NT2/D1 (cell line): ENCODE measurements at regions not wholly inside any gene's neighbourhood (a gene's known extent, or its start where the extent isn't known, plus 50 kb on each side); places are given as distances from the start of the nearest gene placed in this dataset.
"Not testable (repeated sequence)": the region's sequence is repeated elsewhere in the genome, so short reads cannot be mapped to it uniquely, and the experiment has no call there.

Source experiments
- DNase-seq: peaks from one replicate; pipeline ENCODE4 v3.0.0-alpha.2; 2011; ENCODE audit warnings: low read depth, low spot score
- H3K27me3 ChIP-seq: 2 replicates; pipeline ENCODE4 v1.6.0; 2011; ENCODE audit warnings: mild to moderate bottlenecking; ENCODE audit not compliant: insufficient read length, insufficient read depth
- H3K36me3 ChIP-seq: 2 replicates; pipeline ENCODE4 v1.6.1; 2011; ENCODE audit warnings: mild to moderate bottlenecking, low read length, mixed read lengths; ENCODE audit not compliant: insufficient read depth, insufficient read length
- H3K4me1 ChIP-seq: 2 replicates; pipeline ENCODE4 v1.5.1; 2011; ENCODE audit not compliant: insufficient read depth, insufficient read length
- H3K4me3 ChIP-seq: 2 replicates; pipeline ENCODE4 v1.5.1; 2011; ENCODE audit warnings: low read depth; ENCODE audit not compliant: insufficient read length
- H3K9ac ChIP-seq: 2 replicates; pipeline ENCODE4 v1.6.0; 2011; ENCODE audit warnings: low read depth; ENCODE audit not compliant: insufficient read length
- H3K9me3 ChIP-seq: 2 replicates; pipeline ENCODE4 v1.5.1; 2011; ENCODE audit warnings: mild to moderate bottlenecking, low read length; ENCODE audit not compliant: insufficient read depth
- SUZ12 ChIP-seq: IDR thresholded peaks from 2 replicates; pipeline ENCODE4 v1.6.1; 2011; ENCODE audit not compliant: insufficient read length, insufficient read depth; ENCODE audit errors: extremely low read depth
- YY1 ChIP-seq: IDR thresholded peaks from 2 replicates; pipeline ENCODE4 v1.6.1; 2011; ENCODE audit not compliant: insufficient read length, insufficient read depth
- ZNF274 ChIP-seq: IDR thresholded peaks from 2 replicates; pipeline ENCODE4 v1.6.1; 2011; ENCODE audit warnings: mild to moderate bottlenecking, low read depth, low read length

- no peak for DNase-seq
- TF ChIP-seq SUZ12, result no peak
- TF ChIP-seq YY1, result no peak
- TF ChIP-seq ZNF274, result no peak
- Histone ChIP-seq H3K4me3 (no peak overlapping the region), H3K9ac (no peak overlapping the region), H3K36me3 (no peaks in the 10 kb centered on the region), H3K9me3 (no peaks in the 10 kb centered on the region), H3K27me3 (no peaks in the 10 kb centered on the region), H3K4me1 (no peaks in the 10 kb centered on the region)
Measured at GRCh38 chr6:11845664-11846577, 67.3 kb upstream of the ADTRP start.

- H3K27me3 ChIP-seq, H3K36me3 ChIP-seq, H3K9me3 ChIP-seq, DNase-seq, H3K4me1 ChIP-seq, H3K4me3 ChIP-seq, H3K9ac ChIP-seq: not testable (repeated sequence)
Measured at GRCh38 chr6:11842795-11843194, 64.2 kb upstream of the ADTRP start.

GRCh38 chr6:11835065-11835464 lies 56.5 kb upstream of the ADTRP start:
- Histone ChIP-seq H3K4me3 (no peak overlapping the region), H3K9ac (no peak overlapping the region)
- no peak for TF ChIP-seq ZNF274
- TF ChIP-seq SUZ12, result no peak
- no peak for TF ChIP-seq YY1

DNA sequence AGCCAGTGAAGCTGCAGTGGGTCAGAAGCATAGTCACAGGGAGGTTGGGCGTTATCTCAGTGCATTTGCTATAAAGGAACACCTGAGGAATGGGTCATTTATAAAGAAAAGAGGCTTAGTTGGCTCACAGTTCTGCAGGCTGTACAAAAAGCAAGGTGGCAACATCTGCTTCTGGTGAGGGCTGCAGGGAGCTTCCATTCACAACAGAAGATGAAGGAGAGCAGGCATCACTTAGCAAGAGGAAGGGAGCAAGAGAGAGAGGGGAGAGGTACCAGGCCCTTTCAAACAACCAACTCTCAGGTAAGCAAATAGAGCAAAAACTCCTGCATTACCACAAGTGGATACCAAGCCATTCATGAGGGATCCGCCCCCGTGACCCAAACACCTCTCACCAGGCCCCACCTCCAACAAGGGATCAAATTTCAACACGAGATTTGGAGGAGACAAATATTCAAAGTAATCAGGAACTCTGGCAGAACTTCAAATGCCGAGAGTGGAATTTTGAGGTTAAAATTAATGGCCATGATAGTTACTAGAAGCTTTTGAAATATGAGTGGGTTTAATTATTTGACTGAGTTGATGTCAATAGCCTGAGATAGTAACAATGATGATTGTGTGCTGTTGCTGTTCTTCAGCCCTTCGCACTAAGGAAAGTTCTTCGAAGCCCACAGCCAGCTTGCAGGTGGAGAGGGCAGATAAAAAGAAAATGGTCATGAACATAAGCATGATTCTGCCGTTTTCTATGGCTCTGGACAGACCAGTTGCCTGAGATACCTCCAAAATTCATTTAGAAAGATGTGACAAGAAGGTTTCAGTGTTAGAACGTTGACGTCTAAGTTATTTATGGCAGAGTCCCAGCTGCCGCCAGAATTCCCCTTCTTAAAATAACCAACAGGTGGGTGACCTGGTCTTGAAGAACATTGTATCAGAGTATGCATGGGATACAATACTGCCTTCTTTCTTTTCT lies 55.3 kb upstream of the ADTRP start:
- H3K9ac ChIP-seq, result no peak overlapping the region
- no peak for DNase-seq

More at GRCh38 chr6:11835065-11835464, 56.5 kb upstream of the ADTRP start:
- DNase-seq, result no peak
- H3K4me1 ChIP-seq, result no peaks in the 10 kb centered on the region
- H3K27me3 ChIP-seq, result no peaks in the 10 kb centered on the region
- no peaks in the 10 kb centered on the region for H3K9me3 ChIP-seq
- no peaks in the 10 kb centered on the region for H3K36me3 ChIP-seq

DNA sequence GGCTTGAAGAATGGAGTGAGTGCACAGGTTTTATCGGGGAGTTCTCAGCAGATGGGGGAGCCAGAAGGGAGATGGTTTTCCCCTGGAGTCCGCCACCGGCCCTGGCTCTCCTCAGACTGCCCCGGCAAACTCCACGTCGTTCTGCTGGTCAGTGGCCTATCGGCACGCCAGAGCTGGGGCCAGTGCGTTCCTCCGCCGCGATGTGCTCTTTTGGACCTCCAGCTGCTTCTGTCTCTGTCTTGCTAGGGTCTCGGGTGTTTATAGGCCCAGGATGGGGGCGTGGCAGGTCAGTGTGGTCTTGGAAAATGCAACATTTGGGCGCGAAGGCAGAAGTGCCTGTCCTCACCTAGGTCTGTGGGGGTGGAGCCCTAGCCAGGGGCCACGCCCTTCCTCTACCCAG lies 53.0 kb upstream of the ADTRP start:
- Histone ChIP-seq H3K9me3 (no peaks in the 10 kb centered on the region), H3K4me3 (no peak overlapping the region), H3K4me1 (no peaks in the 10 kb centered on the region), H3K36me3 (no peaks in the 10 kb centered on the region), H3K9ac (no peak overlapping the region), H3K27me3 (no peaks in the 10 kb centered on the region)
- TF ChIP-seq YY1, result no peak
- TF ChIP-seq SUZ12, result no peak
- no peak for TF ChIP-seq ZNF274
- DNase-seq, result no peak

More for the DNA sequence above, 55.3 kb upstream of the ADTRP start:
- no peaks in the 10 kb centered on the region for H3K9me3 ChIP-seq
- H3K27me3 ChIP-seq, result no peaks in the 10 kb centered on the region
- TF ChIP-seq ZNF274 (no peak), SUZ12 (no peak), YY1 (no peak)
- no peaks in the 10 kb centered on the region for H3K4me1 ChIP-seq
- H3K4me3 ChIP-seq, result no peak overlapping the region
- H3K36me3 ChIP-seq, result no peaks in the 10 kb centered on the region

DNA sequence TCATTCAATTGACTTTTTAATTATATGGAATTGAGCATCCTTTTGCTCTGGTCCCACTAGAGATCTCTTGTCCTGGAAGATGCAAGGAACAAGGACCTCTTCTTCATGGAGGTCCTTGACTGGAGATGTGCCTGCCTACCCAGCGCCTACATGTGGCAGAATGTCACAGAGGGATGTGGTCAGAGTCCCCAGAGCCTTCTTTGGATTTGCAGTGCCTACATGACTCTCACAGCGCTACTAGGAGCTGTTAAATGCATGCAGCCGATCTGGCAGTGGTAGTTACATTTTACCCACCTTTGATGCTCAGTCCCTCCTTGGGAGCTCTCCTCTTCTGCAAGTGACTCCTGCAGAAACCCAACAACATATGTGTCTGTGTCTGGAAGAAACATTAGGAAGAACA lies 51.9 kb upstream of the ADTRP start:
- H3K4me3 ChIP-seq, result no peak overlapping the region
- H3K4me1 ChIP-seq, result no peaks in the 10 kb centered on the region
- no peak overlapping the region for H3K9ac ChIP-seq
- DNase-seq, result no peak
- no peaks in the 10 kb centered on the region for H3K36me3 ChIP-seq
- no peaks in the 10 kb centered on the region for H3K9me3 ChIP-seq
- H3K27me3 ChIP-seq, result no peaks in the 10 kb centered on the region
- TF ChIP-seq ZNF274 (no peak), YY1 (no peak), SUZ12 (no peak)

DNA sequence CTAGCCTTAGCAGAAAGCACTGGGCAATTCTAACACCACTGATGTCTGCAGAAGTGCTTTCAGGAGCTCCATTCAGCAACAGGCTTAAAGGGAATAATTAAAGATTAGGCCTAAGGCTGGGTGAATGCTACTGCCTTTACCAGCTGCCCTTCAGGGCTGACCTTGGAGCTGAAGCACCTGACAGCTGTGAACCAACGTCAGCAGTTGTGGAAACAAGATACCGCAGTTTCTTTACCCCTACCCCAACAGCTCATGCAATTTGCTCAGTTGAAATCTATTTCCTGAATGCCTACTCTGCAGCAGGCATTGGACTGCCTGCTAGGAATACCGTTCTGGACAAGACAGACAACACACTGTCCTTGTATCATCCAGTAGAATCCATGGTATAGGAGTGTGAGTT lies 51.5 kb upstream of the ADTRP start:
- Histone ChIP-seq H3K4me1 (no peaks in the 10 kb centered on the region), H3K4me3 (no peak overlapping the region), H3K9ac (no peak overlapping the region), H3K27me3 (no peaks in the 10 kb centered on the region), H3K36me3 (no peaks in the 10 kb centered on the region), H3K9me3 (no peaks in the 10 kb centered on the region)
- DNase-seq, result no peak
- TF ChIP-seq YY1, result no peak
- TF ChIP-seq ZNF274, result no peak
- TF ChIP-seq SUZ12, result no peak
